Ecto neural progenitor cell (in vitro differentiated cells): ENCODE measurements at regions not wholly inside any gene's neighbourhood (a gene's known extent, or its start where the extent isn't known, plus 50 kb on each side); places are given as distances from the start of the nearest gene placed in this dataset.

ENCODE experiments used
- DNase-seq: peaks from one replicate; pipeline ENCODE4 v3.0.0-alpha.2; 2018; ENCODE audit warnings: low spot score

GRCh38 chr18:40447820-40448219, 1507.2 kb upstream of the PIK3C3 start:
- no peak for DNase-seq

- no peak for DNase-seq
Observed at GRCh38 chr18:40440088-40440487, 1514.9 kb upstream of the PIK3C3 start.

- DNase-seq, result no peak
Observed at GRCh38 chr18:40437517-40437916, 1517.5 kb upstream of the PIK3C3 start.

- DNase-seq, result no peak
Observed at GRCh38 chr18:40431071-40431985, 1523.7 kb upstream of the PIK3C3 start.

- DNase-seq, result no peak
Observed at GRCh38 chr18:40423291-40423690, 1531.7 kb upstream of the PIK3C3 start.

DNA sequence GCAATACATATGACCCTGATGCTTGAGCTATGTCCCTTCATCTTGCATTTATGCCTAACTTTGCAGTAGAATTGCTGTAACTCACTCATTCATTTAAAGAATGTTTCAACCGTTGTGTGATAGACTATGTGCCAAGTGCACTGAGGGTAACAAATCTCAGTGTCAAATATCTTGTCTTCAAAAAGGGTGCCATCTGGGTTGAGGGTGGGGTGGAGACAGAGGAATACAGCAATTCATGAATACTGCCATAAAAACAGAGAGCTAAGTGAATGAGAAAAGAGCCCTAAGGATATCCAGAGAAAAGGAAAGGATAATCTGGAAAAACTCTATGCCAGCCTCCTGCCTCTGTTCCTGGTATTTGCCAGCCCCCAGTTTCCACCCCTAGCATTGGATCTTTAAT, 1534.4 kb upstream of the PIK3C3 start:
- no peak for DNase-seq

DNA sequence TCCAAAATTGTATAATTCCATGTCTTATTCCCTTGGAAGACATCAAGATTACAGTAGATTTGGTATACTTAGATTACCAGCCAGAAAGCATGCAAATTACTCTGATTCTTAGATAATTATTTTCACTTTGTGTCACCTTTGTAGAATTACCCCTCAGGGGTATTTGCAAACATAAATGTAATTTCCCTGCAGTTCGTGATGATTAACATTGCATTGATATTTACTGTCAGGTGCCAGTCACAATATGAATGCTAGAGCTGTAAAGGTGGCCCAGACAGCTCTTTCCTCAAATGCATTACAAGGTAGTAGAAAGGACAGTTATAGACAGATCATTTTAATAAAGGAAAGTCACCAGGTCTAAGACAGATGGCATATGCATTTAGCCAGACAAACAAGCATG, 1537.5 kb upstream of the PIK3C3 start:
- no peak for DNase-seq

DNA sequence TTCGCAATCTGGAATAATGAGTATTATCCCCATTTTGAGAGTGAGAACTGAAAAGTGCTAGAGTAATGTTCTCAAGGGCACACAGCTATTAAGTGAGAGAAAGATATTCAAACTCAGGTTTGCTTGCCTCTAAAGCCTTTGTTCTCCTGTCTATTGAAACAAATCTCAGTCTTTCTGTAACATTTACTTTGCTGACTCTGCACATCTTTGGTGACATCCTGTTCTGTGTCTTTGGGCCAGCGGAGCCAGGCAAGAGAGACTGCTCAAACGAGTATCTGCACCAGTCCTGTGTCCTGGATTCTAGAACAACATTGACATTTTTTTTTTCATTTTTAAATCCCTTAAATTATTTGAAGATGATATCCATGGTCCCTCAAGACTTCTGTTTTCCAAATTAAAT, 1539.2 kb upstream of the PIK3C3 start:
- DNase-seq, result no peak

DNA sequence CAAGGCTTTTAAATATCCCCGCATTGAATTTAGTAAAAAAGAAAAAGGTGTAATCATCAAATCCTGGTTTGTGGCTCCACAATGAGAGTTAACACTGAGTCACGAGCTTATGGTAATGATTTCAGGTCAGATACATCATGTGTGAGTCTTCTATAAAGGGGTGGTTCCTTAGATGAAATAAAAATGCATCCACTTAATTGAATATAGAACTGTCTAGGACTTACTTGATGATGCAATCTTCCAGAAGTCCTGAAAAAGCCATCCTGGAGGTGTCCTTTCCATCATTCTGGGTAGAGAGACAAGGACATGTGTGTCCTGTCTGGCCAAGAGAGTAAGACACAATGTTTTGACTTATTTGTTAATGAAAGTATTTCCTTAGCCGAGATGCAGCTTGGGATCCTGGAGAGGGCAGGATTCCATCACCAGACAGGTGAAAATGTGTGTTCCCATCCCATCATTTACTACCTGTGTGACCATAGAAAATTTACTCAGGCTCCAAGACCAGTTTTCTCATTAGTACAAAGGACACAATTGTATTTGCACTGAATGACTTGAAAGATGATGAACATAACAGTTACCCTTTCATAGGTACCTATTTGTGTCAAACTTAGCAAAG, 1539.8 kb upstream of the PIK3C3 start:
- DNase-seq, result no peak

- no peak for DNase-seq
Observed at GRCh38 chr18:40414155-40414754, 1540.8 kb upstream of the PIK3C3 start.

- peak; percentile 55 for DNase-seq
Observed at GRCh38 chr18:40413160-40413559, 1541.9 kb upstream of the PIK3C3 start.

DNA sequence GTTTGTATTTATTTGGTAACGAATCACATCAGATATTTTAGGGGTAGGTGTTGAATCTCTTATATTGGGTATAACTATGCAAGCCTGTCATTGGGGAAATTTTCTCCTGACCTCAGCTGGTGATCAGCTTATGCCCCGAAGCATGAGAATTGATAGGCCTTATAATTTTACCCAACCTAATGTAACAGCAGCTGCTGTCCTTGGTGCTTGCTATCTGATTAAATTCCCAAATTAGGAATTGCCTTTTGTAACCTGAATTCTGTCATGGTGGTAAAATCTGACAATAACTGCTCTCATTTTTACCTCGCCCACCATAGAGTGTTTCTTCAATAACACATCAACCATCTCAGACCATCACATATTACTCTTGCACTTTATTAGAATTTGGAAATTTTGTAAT, 1542.6 kb upstream of the PIK3C3 start:
- DNase-seq, result no peak

DNA sequence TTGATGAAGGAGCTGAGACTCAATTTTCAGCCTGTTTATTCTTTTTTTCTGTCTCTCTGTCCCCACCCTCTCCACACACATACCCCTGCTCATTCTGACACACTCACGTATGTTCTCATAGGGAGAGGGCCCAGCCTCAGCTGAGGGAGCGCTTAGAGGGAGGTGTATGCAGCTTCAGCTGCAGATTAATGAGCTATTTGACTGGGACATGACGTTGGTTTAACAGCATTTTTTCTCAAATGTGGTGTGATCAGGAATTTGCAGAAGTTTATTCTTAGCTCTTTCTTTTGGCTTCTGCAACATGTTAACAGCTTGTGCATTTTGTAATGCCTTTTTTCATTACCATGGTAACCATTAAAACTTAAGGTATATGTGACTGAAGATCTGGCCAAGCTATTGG, 1547.1 kb upstream of the PIK3C3 start:
- DNase-seq, result no peak

GRCh38 chr18:40404284-40404683, 1550.8 kb upstream of the PIK3C3 start:
- DNase-seq, result no peak

- DNase-seq, result no peak
Observed at GRCh38 chr18:40402052-40402451, 1553.0 kb upstream of the PIK3C3 start.

DNA sequence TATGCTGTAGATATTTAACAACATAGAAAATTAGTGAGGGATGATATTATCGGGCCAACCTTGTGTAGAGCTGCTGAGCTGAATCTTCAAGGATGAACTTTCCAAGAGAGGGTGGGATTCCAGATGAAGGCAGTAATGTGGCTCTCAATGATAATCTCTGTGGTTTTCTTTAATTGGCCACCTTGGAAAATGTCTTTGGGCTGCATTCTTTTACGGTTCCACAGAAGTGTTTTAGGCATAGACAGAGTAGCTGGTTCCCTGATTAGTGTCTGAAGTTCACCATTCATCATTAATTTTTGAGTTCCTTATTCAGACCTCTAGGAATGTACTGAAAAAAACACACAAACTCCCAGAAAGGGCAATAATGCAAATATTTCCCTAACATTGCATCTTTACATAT, 1566.9 kb upstream of the PIK3C3 start:
- DNase-seq, result no peak

- DNase-seq, result no peak
Observed at GRCh38 chr18:40387130-40387787, 1567.8 kb upstream of the PIK3C3 start.

GRCh38 chr18:40382197-40382596, 1572.8 kb upstream of the PIK3C3 start:
- no peak for DNase-seq

DNA sequence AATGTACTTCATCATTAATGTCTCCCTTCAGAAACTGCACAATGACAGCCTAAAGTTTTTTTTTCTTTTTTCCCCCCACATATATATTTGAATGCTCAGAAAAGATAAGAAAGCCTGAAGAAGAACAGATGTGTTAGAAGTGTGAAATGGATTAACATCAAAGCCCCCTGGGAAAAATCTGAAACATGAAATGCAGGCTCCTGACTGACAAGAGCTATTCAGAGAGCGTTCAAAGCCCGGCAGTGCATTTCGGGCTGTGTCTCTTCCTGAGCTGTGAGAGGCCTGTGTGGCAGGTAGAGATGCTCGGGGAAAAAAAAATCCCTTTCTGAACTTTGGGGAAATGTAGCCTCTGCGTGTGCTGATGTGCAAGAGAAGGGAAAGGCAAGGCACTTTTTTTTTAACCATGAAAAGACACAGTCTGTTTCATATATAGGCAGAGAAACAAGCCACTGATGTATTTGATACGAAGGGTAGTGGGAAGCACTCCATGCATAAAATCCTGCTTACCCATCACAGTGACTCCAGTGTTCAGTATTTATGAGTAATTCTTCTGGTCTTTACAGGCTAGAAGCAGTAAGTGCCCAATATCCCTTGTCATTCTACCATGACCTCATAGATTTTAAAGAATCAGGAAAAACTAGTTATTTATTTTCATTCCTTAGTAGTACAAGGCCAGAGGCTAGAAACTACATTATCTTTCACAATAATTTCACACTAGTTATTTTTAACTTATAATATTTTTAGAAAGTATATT, 1574.2 kb upstream of the PIK3C3 start:
- DNase-seq, result peak; percentile 48

DNA sequence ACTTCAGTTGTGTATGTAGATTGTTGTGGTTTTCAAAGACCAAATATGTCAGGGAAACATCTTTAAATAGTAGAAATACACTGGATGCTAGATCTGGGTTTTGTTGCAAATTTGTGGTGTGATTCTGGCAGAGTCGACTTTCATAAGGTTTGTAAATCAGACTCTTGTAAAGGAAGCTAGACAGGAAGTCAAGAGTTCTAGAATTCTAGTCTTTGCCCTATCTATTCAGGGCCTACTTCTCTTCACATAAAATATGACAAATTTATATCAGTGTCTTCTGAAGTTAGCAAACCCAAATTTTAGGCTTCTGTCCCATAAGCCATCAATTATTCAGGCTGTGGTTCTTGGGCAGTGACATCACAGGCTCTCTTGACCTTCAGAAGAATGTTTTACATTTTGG, 1579.2 kb upstream of the PIK3C3 start:
- DNase-seq, result no peak

DNA sequence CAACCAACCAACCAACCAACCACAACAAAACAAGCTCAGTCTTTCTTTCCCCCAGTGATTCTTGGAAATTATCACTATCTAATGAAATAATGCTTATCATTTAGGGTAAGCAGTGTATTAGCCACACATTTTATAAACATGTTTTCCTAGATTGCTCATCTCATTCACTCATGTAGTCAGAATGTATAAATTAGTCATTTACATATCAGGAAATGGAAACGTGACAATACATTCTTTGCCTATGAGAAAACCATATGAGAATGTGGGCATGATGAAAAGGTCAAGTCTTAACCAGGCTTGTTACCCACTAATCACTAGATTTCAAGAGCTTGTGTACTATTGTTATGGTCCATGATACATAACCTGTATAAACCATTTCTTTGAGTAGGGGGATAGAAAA, 1583.4 kb upstream of the PIK3C3 start:
- no peak for DNase-seq

DNA sequence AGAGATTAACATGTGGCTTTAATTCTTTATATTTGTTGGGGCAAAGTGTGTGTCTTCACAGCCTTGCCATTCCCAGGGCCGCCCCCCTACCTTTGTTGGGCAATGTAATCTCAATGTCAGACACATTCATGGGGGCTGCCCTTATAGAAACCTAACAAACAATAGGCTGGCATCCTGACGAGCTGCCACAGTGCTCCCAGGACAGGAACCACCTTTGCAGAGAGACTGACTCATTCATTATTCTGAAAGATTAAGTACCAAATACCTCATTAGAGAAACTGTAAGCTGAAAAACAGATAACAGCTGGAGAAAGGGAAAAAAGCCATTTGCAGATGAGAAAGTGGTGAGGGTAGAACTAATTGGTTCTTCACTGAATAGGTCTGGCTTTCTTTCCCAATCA, 1587.5 kb upstream of the PIK3C3 start:
- DNase-seq, result no peak
